ENCODE measurements at regions not wholly inside any gene's neighbourhood (a gene's known extent, or its start where the extent isn't known, plus 50 kb on each side); places are given as distances from the start of the nearest gene placed in this dataset.

DNA sequence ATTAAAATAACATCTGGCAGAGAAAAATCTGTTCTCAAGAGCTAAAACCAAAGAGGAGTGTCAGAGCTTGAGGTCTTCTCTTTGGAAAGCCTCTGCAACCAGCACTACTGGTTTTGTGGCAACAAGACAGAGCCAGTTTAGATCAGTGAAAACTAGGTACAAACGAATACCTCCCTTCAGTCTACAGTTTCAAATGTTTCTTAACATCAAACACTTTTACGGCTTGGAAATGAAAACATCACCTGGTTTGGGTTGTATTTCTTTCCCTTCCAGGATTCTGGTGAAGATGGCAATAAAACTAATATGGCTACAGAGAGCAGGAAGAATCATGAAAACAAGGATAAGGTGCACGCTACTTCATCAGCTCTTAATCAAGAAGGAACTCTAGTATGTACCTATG, 339.4 kb upstream of the ESRRG start:
- TF ChIP-seq, protein P1, sequence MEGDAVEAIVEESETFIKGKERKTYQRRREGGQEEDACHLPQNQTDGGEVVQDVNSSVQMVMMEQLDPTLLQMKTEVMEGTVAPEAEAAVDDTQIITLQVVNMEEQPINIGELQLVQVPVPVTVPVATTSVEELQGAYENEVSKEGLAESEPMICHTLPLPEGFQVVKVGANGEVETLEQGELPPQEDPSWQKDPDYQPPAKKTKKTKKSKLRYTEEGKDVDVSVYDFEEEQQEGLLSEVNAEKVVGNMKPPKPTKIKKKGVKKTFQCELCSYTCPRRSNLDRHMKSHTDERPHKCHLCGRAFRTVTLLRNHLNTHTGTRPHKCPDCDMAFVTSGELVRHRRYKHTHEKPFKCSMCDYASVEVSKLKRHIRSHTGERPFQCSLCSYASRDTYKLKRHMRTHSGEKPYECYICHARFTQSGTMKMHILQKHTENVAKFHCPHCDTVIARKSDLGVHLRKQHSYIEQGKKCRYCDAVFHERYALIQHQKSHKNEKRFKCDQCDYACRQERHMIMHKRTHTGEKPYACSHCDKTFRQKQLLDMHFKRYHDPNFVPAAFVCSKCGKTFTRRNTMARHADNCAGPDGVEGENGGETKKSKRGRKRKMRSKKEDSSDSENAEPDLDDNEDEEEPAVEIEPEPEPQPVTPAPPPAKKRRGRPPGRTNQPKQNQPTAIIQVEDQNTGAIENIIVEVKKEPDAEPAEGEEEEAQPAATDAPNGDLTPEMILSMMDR (IDR thresholded peaks at IDR 0.05), result no peak
- TF ChIP-seq POLR2A (IDR thresholded peaks at IDR 0.05), result no peak
- TF ChIP-seq POLR2AphosphoS5 (IDR thresholded peaks at IDR 0.05), result no peak
